Mesendoderm (in vitro differentiated cells): ENCODE measurements at regions not wholly inside any gene's neighbourhood (a gene's known extent, or its start where the extent isn't known, plus 50 kb on each side); places are given as distances from the start of the nearest gene placed in this dataset.

Experiments
- DNase-seq: peaks from one replicate; pipeline ENCODE4 v3.0.0; 2013
- H2AK5ac ChIP-seq: 2 replicates; pipeline ENCODE4 v1.6.1; 2013; ENCODE audit warnings: low read length, inconsistent platforms
- H2BK120ac ChIP-seq: 2 replicates; pipeline ENCODE4 v1.6.1; 2013; ENCODE audit warnings: low read depth, mild to moderate bottlenecking, low read length, moderate library complexity, mixed read lengths
- H2BK15ac ChIP-seq: replicated peaks from 2 replicates; pipeline ENCODE4 v1.6.1; 2013; ENCODE audit warnings: low read depth, mild to moderate bottlenecking, moderate library complexity
- H2BK5ac ChIP-seq: 2 replicates; pipeline ENCODE4 v1.6.1; 2013; ENCODE audit warnings: low read length, inconsistent platforms
- H3K18ac ChIP-seq: 2 replicates; pipeline ENCODE4 v1.6.1; 2013; ENCODE audit warnings: mild to moderate bottlenecking, low read length, mixed read lengths
- H3K23ac ChIP-seq: one replicate; pipeline ENCODE4 v1.6.1; 2013; ENCODE audit warnings: low read length
- H3K27ac ChIP-seq: 2 replicates; pipeline ENCODE4 v1.5.1; 2013; ENCODE audit warnings: low read depth, mild to moderate bottlenecking, inconsistent platforms, low read length, moderate library complexity
- H3K27me3 ChIP-seq: 2 replicates; pipeline ENCODE4 v1.6.1; 2013; ENCODE audit warnings: low read length, control low read depth, mild to moderate bottlenecking, inconsistent platforms; ENCODE audit not compliant: insufficient read depth, poor library complexity
- H3K36me3 ChIP-seq: 2 replicates; pipeline ENCODE4 v1.6.1; 2013; ENCODE audit warnings: low read length, inconsistent platforms; ENCODE audit not compliant: control insufficient read depth, insufficient read depth
- H3K4ac ChIP-seq: one replicate; pipeline ENCODE4 v1.6.1; 2013; ENCODE audit warnings: low read depth, mild to moderate bottlenecking, low read length, moderate library complexity
- H3K4me1 ChIP-seq: 2 replicates; pipeline ENCODE4 v1.6.1; 2013; ENCODE audit warnings: low read depth, low read length, inconsistent platforms; ENCODE audit not compliant: control insufficient read depth
- H3K4me2 ChIP-seq: 2 replicates; pipeline ENCODE4 v1.6.1; 2013; ENCODE audit warnings: low read length
- H3K4me3 ChIP-seq: 2 replicates; pipeline ENCODE4 v1.5.1; 2013; ENCODE audit warnings: mild to moderate bottlenecking, low read length
- H3K56ac ChIP-seq: one replicate; pipeline ENCODE4 v1.6.1; 2013; ENCODE audit warnings: low read length
- H3K79me1 ChIP-seq: 2 replicates; pipeline ENCODE4 v1.6.1; 2013; ENCODE audit warnings: low read length, inconsistent platforms
- H3K79me2 ChIP-seq: 2 replicates; pipeline ENCODE4 v1.6.1; 2013; ENCODE audit warnings: mild to moderate bottlenecking, low read length; ENCODE audit not compliant: control insufficient read depth, insufficient read depth
- H3K9ac ChIP-seq: 2 replicates; pipeline ENCODE4 v1.6.1; 2013; ENCODE audit warnings: low read length, inconsistent platforms
- H4K5ac ChIP-seq: one replicate; pipeline ENCODE4 v1.6.1; 2013; ENCODE audit warnings: low read length
- H4K8ac ChIP-seq: one replicate; pipeline ENCODE4 v1.6.1; 2013; ENCODE audit warnings: low read depth, mild to moderate bottlenecking, control low read depth, low read length, moderate library complexity
- WGBS: extraction: QIAGEN DNeasy Blood & Tissue Kit; methylation state at CpG from one replicate; pipeline ENCODE4 v1.1.7; 2013; ENCODE audit warnings: low lambda C conversion rate, missing lambda C conversion rate; ENCODE audit not compliant: insufficient coverage; ENCODE audit errors: extremely low coverage; 5-methylcytosine and 5-hydroxymethylcytosine counted together

DNA sequence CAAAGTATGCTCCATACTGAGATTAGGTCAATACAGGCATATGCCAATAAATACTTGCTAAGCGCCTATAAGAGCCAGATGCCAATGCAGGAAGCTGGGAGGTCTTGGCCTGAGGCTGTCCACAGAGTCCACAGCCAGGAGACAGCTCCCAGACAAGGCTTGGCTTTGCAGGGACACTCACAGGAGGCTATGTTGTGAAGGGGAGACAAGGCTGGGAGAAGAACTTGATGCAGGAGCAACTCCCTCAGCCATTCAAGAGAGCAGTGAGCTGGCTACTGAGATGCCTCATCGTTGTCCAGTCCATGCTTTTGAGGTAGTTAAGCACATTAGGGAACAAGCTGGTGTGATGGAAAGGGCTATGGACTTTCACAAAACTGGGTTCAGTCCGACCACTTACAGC, 891.5 kb downstream of the TBC1D22A start:
- Histone ChIP-seq H3K79me1 (no peaks in the 10 kb centered on the region), H2AK5ac (peak overlapping the region; percentile 2), H3K9ac (no peak overlapping the region), H3K4me2 (no peak overlapping the region), H3K4me1 (no peaks in the 10 kb centered on the region), H3K18ac (no peak overlapping the region), H3K79me2 (no peaks in the 10 kb centered on the region), H2BK5ac (no peak overlapping the region), H3K27ac (no peak overlapping the region), H3K27me3 (no peaks in the 10 kb centered on the region), H2BK15ac (no peak overlapping the region), H3K36me3 (no peaks in the 10 kb centered on the region), H4K8ac (no peak overlapping the region), H2BK120ac (no peak overlapping the region), H3K23ac (no peak overlapping the region), H3K4ac (no peak overlapping the region), H3K56ac (no peak overlapping the region), H3K4me3 (no peak overlapping the region), H4K5ac (no peak overlapping the region)
- WGBS = no CpG with 5 or more reads among the region's 3 CpGs
- DNase-seq = no peak

DNA sequence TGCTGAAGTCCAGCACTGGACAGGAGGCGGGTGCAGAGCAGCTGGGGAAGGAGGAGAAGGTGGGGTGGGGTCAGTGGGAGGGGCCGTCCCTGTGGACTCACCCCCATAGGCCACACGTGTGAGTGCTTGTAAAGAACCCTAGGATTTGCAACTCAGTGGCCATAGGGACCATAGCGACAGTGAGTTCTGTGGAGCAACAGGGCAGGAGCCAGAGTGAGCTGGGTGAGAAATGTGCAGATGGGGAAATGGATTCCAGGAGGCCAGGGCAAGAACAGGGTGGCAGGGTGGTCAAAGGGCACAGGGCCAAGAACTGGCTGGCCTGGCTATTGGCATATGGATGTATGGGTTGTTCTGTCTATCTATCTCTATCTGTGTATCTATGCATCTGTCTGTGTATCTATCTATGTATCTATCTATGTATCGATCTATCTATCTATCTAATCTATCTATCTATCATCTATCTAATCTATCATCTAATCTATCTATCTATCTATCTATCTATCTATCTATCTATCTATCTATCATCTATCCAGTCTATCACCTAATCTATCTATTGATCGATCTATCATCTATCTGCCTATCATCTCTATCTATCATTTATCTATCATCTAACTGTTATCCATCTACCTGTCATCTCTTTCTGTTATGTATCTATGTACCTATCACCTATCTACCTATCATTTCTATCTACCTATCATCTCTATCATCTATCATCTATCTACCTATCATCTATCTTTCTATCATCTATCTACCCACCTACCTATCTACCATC, 889.0 kb downstream of the TBC1D22A start:
- Histone ChIP-seq H3K27ac (no peak overlapping the region), H3K79me1 (no peaks in the 10 kb centered on the region), H4K5ac (no peak overlapping the region), H3K18ac (no peak overlapping the region), H3K36me3 (no peaks in the 10 kb centered on the region), H3K23ac (no peak overlapping the region), H2BK15ac (no peak overlapping the region), H3K4me1 (no peaks in the 10 kb centered on the region), H2BK5ac (no peak overlapping the region), H3K27me3 (no peaks in the 10 kb centered on the region), H4K8ac (no peak overlapping the region), H2BK120ac (no peak overlapping the region), H3K79me2 (no peaks in the 10 kb centered on the region), H3K4me3 (no peak overlapping the region), H3K9ac (no peak overlapping the region), H3K56ac (no peak overlapping the region), H2AK5ac (no peak overlapping the region), H3K4me2 (no peak overlapping the region), H3K4ac (no peak overlapping the region)
- DNase-seq = no peak
- WGBS = no CpG with 5 or more reads among the region's 6 CpGs

DNA sequence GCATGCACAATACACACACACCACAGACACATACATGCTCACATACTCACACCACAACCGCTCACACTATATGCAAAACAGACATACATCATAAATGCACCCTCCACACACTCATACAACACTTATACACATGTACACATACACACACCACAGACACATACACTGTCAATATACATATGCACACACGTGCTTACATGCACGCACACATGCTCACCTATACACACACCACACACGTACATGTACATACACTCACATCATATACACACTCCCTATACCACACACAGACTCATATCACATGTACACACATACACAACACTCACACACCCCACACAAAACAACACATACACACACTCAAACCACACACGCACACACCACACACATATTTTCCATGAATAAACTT, 885.3 kb downstream of the TBC1D22A start:
- no peak overlapping the region for H3K23ac ChIP-seq
- no peak for DNase-seq

DNA sequence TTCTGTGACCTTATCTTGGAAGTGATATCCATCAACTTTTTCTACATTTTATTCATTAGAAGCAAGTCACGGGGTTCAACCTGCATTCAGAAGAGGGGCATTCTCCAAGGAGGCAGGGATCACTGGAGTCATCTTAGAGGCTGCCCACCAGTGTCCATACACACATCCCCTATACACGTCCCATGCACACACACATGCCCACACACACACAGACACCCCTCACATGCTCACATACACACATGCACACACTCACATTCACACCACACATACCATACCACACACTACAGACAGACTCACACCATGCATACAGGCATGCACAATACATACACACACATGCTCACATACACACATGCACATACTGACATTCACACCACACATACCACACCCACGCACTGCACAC, 884.7 kb downstream of the TBC1D22A start:
- H4K8ac ChIP-seq = no peak overlapping the region
- H3K18ac ChIP-seq = no peak overlapping the region
- H2AK5ac ChIP-seq = no peak overlapping the region
- H2BK5ac ChIP-seq = no peak overlapping the region
- no peak overlapping the region for H4K5ac ChIP-seq
- H2BK15ac ChIP-seq = no peak overlapping the region
- no peak overlapping the region for H3K9ac ChIP-seq
- DNase-seq = no peak
- H3K4me1 ChIP-seq = no peaks in the 10 kb centered on the region
- H3K27ac ChIP-seq = no peak overlapping the region
- no peak overlapping the region for H2BK120ac ChIP-seq
- no peaks in the 10 kb centered on the region for H3K79me2 ChIP-seq
- no peak overlapping the region for H3K23ac ChIP-seq
- no CpG with 5 or more reads among the region's 3 CpGs for WGBS
- no peak overlapping the region for H3K4me2 ChIP-seq
- H3K4me3 ChIP-seq = no peak overlapping the region
- no peaks in the 10 kb centered on the region for H3K79me1 ChIP-seq
- H3K4ac ChIP-seq = no peak overlapping the region
- H3K36me3 ChIP-seq = no peaks in the 10 kb centered on the region
- H3K56ac ChIP-seq = peak overlapping the region; percentile 6
- H3K27me3 ChIP-seq = no peaks in the 10 kb centered on the region

More for the DNA sequence above, 885.3 kb downstream of the TBC1D22A start:
- no peak overlapping the region for H2BK5ac ChIP-seq
- H2BK15ac ChIP-seq = no peak overlapping the region
- no peaks in the 10 kb centered on the region for H3K27me3 ChIP-seq
- no peaks in the 10 kb centered on the region for H3K36me3 ChIP-seq
- H4K8ac ChIP-seq = no peak overlapping the region
- no peak overlapping the region for H3K4me2 ChIP-seq
- no peak overlapping the region for H3K4ac ChIP-seq
- 100% methylated on average over 1 of the region's 5 CpGs for WGBS
- no peaks in the 10 kb centered on the region for H3K79me1 ChIP-seq
- no peaks in the 10 kb centered on the region for H3K79me2 ChIP-seq
- no peak overlapping the region for H3K4me3 ChIP-seq
- no peak overlapping the region for H3K56ac ChIP-seq
- H3K27ac ChIP-seq = no peak overlapping the region
- H3K4me1 ChIP-seq = no peaks in the 10 kb centered on the region
- no peak overlapping the region for H2BK120ac ChIP-seq
- H3K18ac ChIP-seq = no peak overlapping the region
- H3K9ac ChIP-seq = no peak overlapping the region
- H4K5ac ChIP-seq = no peak overlapping the region
- H2AK5ac ChIP-seq = no peak overlapping the region

DNA sequence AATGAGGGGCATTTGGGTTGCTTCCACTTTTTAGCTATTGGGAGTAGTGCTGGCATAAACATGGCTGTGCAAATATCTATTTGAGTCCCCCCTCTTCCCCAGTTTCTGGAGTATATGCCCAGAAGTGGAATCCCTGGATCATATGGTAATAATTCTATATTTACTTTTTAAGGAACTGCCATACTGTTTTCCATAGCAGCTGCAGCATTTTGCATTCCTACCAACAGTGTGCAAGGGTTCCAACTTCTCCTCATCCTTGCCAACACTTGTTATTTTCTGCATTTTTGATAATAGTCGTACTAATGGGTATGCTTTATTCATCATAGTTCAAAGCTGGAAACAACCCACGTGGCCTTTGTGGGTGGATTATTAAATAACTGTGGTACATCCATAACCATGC, 883.5 kb downstream of the TBC1D22A start:
- Histone ChIP-seq H2BK15ac (no peak overlapping the region), H3K79me1 (no peaks in the 10 kb centered on the region), H3K36me3 (no peaks in the 10 kb centered on the region), H3K4me1 (no peaks in the 10 kb centered on the region), H4K5ac (no peak overlapping the region), H2AK5ac (no peak overlapping the region), H2BK5ac (no peak overlapping the region), H3K4me2 (no peak overlapping the region), H3K56ac (no peak overlapping the region), H4K8ac (no peak overlapping the region), H3K23ac (no peak overlapping the region), H3K18ac (no peak overlapping the region), H3K27ac (no peak overlapping the region), H3K9ac (no peak overlapping the region), H3K27me3 (no peaks in the 10 kb centered on the region), H2BK120ac (no peak overlapping the region), H3K79me2 (no peaks in the 10 kb centered on the region), H3K4ac (no peak overlapping the region), H3K4me3 (no peak overlapping the region)
- no peak for DNase-seq
- WGBS = no CpG with 5 or more reads among the region's 2 CpGs

DNA sequence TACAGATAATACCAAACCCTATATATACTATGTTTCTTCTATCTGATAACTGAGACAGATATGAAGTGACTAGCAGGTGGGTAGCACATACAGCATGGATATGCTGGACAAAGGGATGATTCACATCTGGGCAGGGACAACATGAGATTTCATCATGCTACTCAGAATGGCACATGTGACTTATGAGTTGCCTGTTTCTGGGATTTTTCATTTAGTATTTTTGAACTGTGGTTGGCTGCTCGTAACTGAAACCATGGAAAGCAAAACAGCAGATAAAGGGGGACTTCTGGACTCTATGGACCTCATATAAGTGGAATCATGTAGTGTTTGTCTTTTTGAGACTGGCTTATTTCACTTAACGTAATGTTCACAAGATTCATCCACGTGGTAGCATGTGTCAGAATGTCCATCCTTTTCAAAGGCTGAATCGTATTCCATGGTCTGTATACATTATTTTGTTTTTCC, 883.0 kb downstream of the TBC1D22A start:
- Histone ChIP-seq H4K8ac (no peak overlapping the region), H3K56ac (no peak overlapping the region), H2BK120ac (no peak overlapping the region), H3K4me1 (no peaks in the 10 kb centered on the region), H3K79me2 (no peaks in the 10 kb centered on the region), H2AK5ac (no peak overlapping the region), H3K9ac (no peak overlapping the region), H3K4me3 (no peak overlapping the region), H3K27ac (no peak overlapping the region), H3K27me3 (no peaks in the 10 kb centered on the region), H2BK5ac (no peak overlapping the region), H4K5ac (no peak overlapping the region), H3K23ac (no peak overlapping the region), H3K36me3 (no peaks in the 10 kb centered on the region), H3K4ac (no peak overlapping the region), H3K79me1 (no peaks in the 10 kb centered on the region), H3K4me2 (no peak overlapping the region), H2BK15ac (no peak overlapping the region), H3K18ac (no peak overlapping the region)
- peak; percentile 14 for DNase-seq
- no CpG with 5 or more reads among the region's 4 CpGs for WGBS
